GM23338 (cell line): ENCODE measurements at regions not wholly inside any gene's neighbourhood (a gene's known extent, or its start where the extent isn't known, plus 50 kb on each side); places are given as distances from the start of the nearest gene placed in this dataset.

ENCODE experiments used
- ATAC-seq: fragments of 200-7000 bp; cut with Tn5 transposase; 3 replicates; pipeline ENCODE4 v1.9.1; 2020
- DNase-seq: peaks from one replicate; pipeline ENCODE4 v3.0.0-alpha.2; 2015; ENCODE audit warnings: low spot score
- H2AFZ ChIP-seq: fragments of 200-600 bp; sonication (generic); 2 replicates; pipeline ENCODE4 v1.8.0; 2016; ENCODE audit warnings: antibody characterized with exemption, mild to moderate bottlenecking, moderate library complexity
- H3F3A ChIP-seq: fragments of 200-600 bp; sonication (generic); replicated peaks from 2 replicates; pipeline ENCODE4 v1.8.0; 2017; ENCODE audit warnings: antibody characterized with exemption, mixed run types, low read depth
- H3K27ac ChIP-seq: fragments of 200-600 bp; sonication (generic); 2 replicates; pipeline ENCODE4 v1.6.1; 2016; ENCODE audit warnings: low read depth
- H3K27me3 ChIP-seq: fragments of 200-600 bp; sonication (generic); 2 replicates; pipeline ENCODE4 v1.8.0; 2016; ENCODE audit warnings: mild to moderate bottlenecking, mixed run types, moderate library complexity; ENCODE audit not compliant: insufficient read depth
- H3K36me3 ChIP-seq: fragments of 200-600 bp; sonication (generic); 2 replicates; pipeline ENCODE4 v1.8.0; 2016; ENCODE audit warnings: mild to moderate bottlenecking; ENCODE audit not compliant: insufficient read depth
- H3K4me1 ChIP-seq: fragments of 200-600 bp; sonication (generic); 2 replicates; pipeline ENCODE4 v1.8.0; 2016; ENCODE audit warnings: mild to moderate bottlenecking, moderate library complexity; ENCODE audit not compliant: insufficient read depth
- H3K4me2 ChIP-seq: fragments of 200-600 bp; sonication (generic); 2 replicates; pipeline ENCODE4 v1.7.1; 2017; ENCODE audit warnings: mixed run types
- H3K4me3 ChIP-seq: fragments of 200-600 bp; sonication (generic); 2 replicates; pipeline ENCODE4 v1.6.1; 2016; ENCODE audit warnings: mixed run types
- H3K79me2 ChIP-seq: fragments of 200-600 bp; sonication (generic); replicated peaks from 2 replicates; pipeline ENCODE4 v1.8.0; 2017; ENCODE audit warnings: mild to moderate bottlenecking; ENCODE audit not compliant: insufficient read depth
- H3K9me2 ChIP-seq: fragments of 200-600 bp; sonication (generic); 2 replicates; pipeline ENCODE4 v1.8.0; 2017; ENCODE audit not compliant: insufficient read depth
- H4K20me1 ChIP-seq: fragments of 200-600 bp; sonication (generic); replicated peaks from 2 replicates; pipeline ENCODE4 v1.8.0; 2017; ENCODE audit warnings: mild to moderate bottlenecking; ENCODE audit not compliant: insufficient read depth
- H3K27ac Mint-ChIP-seq: 2 replicates; pipeline ENCODE4 v1.8.0; 2020; ENCODE audit warnings: inconsistent platforms, mild to moderate bottlenecking, moderate library complexity, mixed read lengths
- H3K27me3 Mint-ChIP-seq: 3 replicates; pipeline ENCODE4 v1.8.0; 2022; ENCODE audit warnings: low read depth, mild to moderate bottlenecking, moderate library complexity, mixed read lengths, inconsistent platforms; ENCODE audit not compliant: insufficient read depth, poor library complexity
- H3K36me3 Mint-ChIP-seq: 3 replicates; pipeline ENCODE4 v1.8.0; 2021; ENCODE audit warnings: low read depth, mild to moderate bottlenecking, inconsistent platforms, moderate library complexity, mixed read lengths
- H3K4me1 Mint-ChIP-seq: 3 replicates; pipeline ENCODE4 v1.8.0; 2020; ENCODE audit warnings: mild to moderate bottlenecking, inconsistent platforms, mixed read lengths
- H3K4me3 Mint-ChIP-seq: 3 replicates; pipeline ENCODE4 v1.8.0; 2021; ENCODE audit warnings: moderate library complexity, mild to moderate bottlenecking, inconsistent platforms, mixed read lengths
- H3K9me3 Mint-ChIP-seq: 3 replicates; pipeline ENCODE4 v1.8.0; 2020; ENCODE audit warnings: moderate library complexity, mild to moderate bottlenecking, inconsistent platforms, mixed read lengths
- CREB1 ChIP-seq: fragments of 250-450 bp; sonication (Bioruptor Pico); IDR thresholded peaks from 2 replicates; pipeline ENCODE4 v1.5.0; 2020; ENCODE audit warnings: low read depth, mild to moderate bottlenecking, moderate library complexity
- ETS1 ChIP-seq: IDR thresholded peaks from 2 replicates; pipeline ENCODE4 v1.6.1; 2016; ENCODE audit warnings: antibody characterized with exemption
- EZH2 ChIP-seq: fragments of 200-600 bp; sonication (generic); IDR thresholded peaks from one replicate; pipeline ENCODE4 v1.8.0; 2017; ENCODE audit warnings: antibody characterized with exemption, mild to moderate bottlenecking, low read depth; ENCODE audit not compliant: unreplicated experiment
- EZH2phosphoT487 ChIP-seq: fragments of 200-600 bp; sonication (generic); IDR thresholded peaks from one replicate; pipeline ENCODE4 v1.8.1; 2018; ENCODE audit warnings: antibody characterized with exemption; ENCODE audit not compliant: unreplicated experiment
- JUNB ChIP-seq: IDR thresholded peaks from one replicate; pipeline ENCODE4 v1.6.1; 2016; ENCODE audit warnings: antibody characterized with exemption; ENCODE audit not compliant: unreplicated experiment
- NANOG ChIP-seq: IDR thresholded peaks from 2 replicates; pipeline ENCODE4 v1.6.1; 2016; ENCODE audit warnings: antibody characterized with exemption, borderline replicate concordance
- POLR2AphosphoS5 ChIP-seq: IDR thresholded peaks from 2 replicates; pipeline ENCODE4 v1.6.1; 2016; ENCODE audit warnings: antibody characterized with exemption, low read depth
- REST ChIP-seq: IDR thresholded peaks from one replicate; pipeline ENCODE4 v1.6.1; 2018; ENCODE audit warnings: antibody characterized with exemption; ENCODE audit not compliant: unreplicated experiment
- STAT1 ChIP-seq: IDR thresholded peaks from one replicate; pipeline ENCODE4 v1.6.1; 2016; ENCODE audit warnings: antibody characterized with exemption; ENCODE audit not compliant: unreplicated experiment
- ZNF114 ChIP-seq: fragments of 250-450 bp; sonication (Bioruptor Pico); IDR thresholded peaks from 2 replicates; pipeline ENCODE4 v1.5.0; 2020; ENCODE audit warnings: mild to moderate bottlenecking, moderate library complexity
- ZNF331 ChIP-seq: fragments of 250-450 bp; sonication (Bioruptor Pico); IDR thresholded peaks from 2 replicates; pipeline ENCODE4 v1.5.0; 2020; ENCODE audit warnings: low read depth, mild to moderate bottlenecking, moderate library complexity
- TF ChIP-seq, protein P1 (sequence below): fragments of 250-450 bp; sonication (Bioruptor Pico); IDR thresholded peaks from 2 replicates; pipeline ENCODE4 v1.5.0; 2020; ENCODE audit warnings: mild to moderate bottlenecking, moderate library complexity

- H3K9me3 Mint-ChIP-seq = no peaks in the 10 kb centered on the region
Measured at GRCh38 chr21:19013916-19014315, 610.3 kb upstream of the TMPRSS15 start.

DNA sequence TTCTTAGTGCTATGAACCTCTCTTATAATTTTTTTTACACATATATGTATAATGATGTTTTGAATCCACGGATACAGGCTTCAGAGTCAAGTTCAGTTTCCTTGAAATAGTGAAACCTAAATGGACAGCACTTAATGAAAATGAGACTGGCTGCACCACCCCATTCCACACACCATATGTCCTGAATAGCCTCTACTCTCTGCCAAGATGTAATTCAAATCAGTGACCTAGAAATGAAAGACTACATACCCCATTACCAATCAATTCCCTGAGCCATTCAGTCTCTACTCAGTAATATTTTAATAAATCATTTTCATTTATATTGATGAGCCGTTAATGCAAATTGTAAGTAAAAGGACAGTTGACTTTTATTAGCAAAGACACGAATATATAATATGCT, 614.9 kb upstream of the TMPRSS15 start:
- H3K4me3 ChIP-seq = no peak overlapping the region
- no peak overlapping the region for H3K4me3 Mint-ChIP-seq
- no peaks in the 10 kb centered on the region for H3K79me2 ChIP-seq
- H3K36me3 ChIP-seq = no peaks in the 10 kb centered on the region
- H4K20me1 ChIP-seq = no peaks in the 10 kb centered on the region
- peaks cover 3% of the 10 kb centered on the region; the same call in 1 of the 2 replicates for H3K9me2 ChIP-seq
- no peak overlapping the region for H2AFZ ChIP-seq
- H3K9me3 Mint-ChIP-seq = peaks cover 3% of the 10 kb centered on the region; the same call in 1 of the 3 replicates
- no peak for DNase-seq
- no peaks in the 10 kb centered on the region for H3K4me1 ChIP-seq
- no peaks in the 10 kb centered on the region for H3K4me1 Mint-ChIP-seq
- H3K27me3 ChIP-seq = no peaks in the 10 kb centered on the region
- H3K27ac Mint-ChIP-seq = no peak overlapping the region
- peaks cover 2% of the 10 kb centered on the region for H3K27me3 Mint-ChIP-seq
- ATAC-seq = no peak
- H3F3A ChIP-seq = no peaks in the 10 kb centered on the region
- H3K27ac ChIP-seq = no peak overlapping the region
- H3K4me2 ChIP-seq = no peak overlapping the region
- no peaks in the 10 kb centered on the region for H3K36me3 Mint-ChIP-seq
- TF ChIP-seq REST (no peak), NANOG (no peak), STAT1 (no peak), ZNF331 (CRISPR knock-in tag) (no peak), CREB1 (no peak), EZH2 (no peak), POLR2AphosphoS5 (no peak), JUNB (no peak), ZNF114 (CRISPR knock-in tag) (no peak), ETS1 (no peak), EZH2phosphoT487 (no peak)
- TF ChIP-seq, protein P1, sequence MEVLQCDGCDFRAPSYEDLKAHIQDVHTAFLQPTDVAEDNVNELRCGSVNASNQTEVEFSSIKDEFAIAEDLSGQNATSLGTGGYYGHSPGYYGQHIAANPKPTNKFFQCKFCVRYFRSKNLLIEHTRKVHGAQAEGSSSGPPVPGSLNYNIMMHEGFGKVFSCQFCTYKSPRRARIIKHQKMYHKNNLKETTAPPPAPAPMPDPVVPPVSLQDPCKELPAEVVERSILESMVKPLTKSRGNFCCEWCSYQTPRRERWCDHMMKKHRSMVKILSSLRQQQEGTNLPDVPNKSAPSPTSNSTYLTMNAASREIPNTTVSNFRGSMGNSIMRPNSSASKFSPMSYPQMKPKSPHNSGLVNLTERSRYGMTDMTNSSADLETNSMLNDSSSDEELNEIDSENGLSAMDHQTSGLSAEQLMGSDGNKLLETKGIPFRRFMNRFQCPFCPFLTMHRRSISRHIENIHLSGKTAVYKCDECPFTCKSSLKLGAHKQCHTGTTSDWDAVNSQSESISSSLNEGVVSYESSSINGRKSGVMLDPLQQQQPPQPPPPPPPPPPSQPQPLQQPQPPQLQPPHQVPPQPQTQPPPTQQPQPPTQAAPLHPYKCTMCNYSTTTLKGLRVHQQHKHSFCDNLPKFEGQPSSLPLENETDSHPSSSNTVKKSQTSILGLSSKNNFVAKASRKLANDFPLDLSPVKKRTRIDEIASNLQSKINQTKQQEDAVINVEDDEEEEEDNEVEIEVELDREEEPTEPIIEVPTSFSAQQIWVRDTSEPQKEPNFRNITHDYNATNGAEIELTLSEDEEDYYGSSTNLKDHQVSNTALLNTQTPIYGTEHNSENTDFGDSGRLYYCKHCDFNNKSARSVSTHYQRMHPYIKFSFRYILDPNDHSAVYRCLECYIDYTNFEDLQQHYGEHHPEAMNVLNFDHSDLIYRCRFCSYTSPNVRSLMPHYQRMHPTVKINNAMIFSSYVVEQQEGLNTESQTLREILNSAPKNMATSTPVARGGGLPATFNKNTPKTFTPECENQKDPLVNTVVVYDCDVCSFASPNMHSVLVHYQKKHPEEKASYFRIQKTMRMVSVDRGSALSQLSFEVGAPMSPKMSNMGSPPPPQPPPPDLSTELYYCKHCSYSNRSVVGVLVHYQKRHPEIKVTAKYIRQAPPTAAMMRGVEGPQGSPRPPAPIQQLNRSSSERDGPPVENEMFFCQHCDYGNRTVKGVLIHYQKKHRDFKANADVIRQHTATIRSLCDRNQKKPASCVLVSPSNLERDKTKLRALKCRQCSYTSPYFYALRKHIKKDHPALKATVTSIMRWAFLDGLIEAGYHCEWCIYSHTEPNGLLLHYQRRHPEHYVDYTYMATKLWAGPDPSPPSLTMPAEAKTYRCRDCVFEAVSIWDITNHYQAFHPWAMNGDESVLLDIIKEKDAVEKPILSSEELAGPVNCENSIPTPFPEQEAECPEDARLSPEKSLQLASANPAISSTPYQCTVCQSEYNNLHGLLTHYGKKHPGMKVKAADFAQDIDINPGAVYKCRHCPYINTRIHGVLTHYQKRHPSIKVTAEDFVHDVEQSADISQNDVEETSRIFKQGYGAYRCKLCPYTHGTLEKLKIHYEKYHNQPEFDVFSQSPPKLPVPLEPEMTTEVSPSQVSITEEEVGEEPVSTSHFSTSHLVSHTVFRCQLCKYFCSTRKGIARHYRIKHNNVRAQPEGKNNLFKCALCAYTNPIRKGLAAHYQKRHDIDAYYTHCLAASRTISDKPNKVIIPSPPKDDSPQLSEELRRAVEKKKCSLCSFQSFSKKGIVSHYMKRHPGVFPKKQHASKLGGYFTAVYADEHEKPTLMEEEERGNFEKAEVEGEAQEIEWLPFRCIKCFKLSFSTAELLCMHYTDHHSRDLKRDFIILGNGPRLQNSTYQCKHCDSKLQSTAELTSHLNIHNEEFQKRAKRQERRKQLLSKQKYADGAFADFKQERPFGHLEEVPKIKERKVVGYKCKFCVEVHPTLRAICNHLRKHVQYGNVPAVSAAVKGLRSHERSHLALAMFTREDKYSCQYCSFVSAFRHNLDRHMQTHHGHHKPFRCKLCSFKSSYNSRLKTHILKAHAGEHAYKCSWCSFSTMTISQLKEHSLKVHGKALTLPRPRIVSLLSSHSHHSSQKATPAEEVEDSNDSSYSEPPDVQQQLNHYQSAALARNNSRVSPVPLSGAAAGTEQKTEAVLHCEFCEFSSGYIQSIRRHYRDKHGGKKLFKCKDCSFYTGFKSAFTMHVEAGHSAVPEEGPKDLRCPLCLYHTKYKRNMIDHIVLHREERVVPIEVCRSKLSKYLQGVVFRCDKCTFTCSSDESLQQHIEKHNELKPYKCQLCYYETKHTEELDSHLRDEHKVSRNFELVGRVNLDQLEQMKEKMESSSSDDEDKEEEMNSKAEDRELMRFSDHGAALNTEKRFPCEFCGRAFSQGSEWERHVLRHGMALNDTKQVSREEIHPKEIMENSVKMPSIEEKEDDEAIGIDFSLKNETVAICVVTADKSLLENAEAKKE (CRISPR knock-in tag) = no peak

More at GRCh38 chr21:19013916-19014315, 610.3 kb upstream of the TMPRSS15 start:
- ATAC-seq = no peak
- Mint-ChIP-seq H3K4me3 (no peak overlapping the region), H3K27me3 (peaks cover 3% of the 10 kb centered on the region), H3K27ac (no peak overlapping the region), H3K36me3 (no peaks in the 10 kb centered on the region), H3K4me1 (no peaks in the 10 kb centered on the region)
- no peaks in the 10 kb centered on the region for H3F3A ChIP-seq
- no peaks in the 10 kb centered on the region for H3K27me3 ChIP-seq
- H3K4me3 ChIP-seq = no peak overlapping the region
- no peak overlapping the region for H3K27ac ChIP-seq
- TF ChIP-seq ZNF114 (CRISPR knock-in tag) = no peak
- no peaks in the 10 kb centered on the region for H3K36me3 ChIP-seq
- DNase-seq = no peak
- no peak overlapping the region for H2AFZ ChIP-seq
- H4K20me1 ChIP-seq = no peaks in the 10 kb centered on the region
- no peaks in the 10 kb centered on the region for H3K9me2 ChIP-seq
- no peaks in the 10 kb centered on the region for H3K79me2 ChIP-seq
- no peaks in the 10 kb centered on the region for H3K4me1 ChIP-seq
- H3K4me2 ChIP-seq = no peak overlapping the region
